K562 (cell line): ENCODE measurements at regions not wholly inside any gene's neighbourhood (a gene's known extent, or its start where the extent isn't known, plus 50 kb on each side); places are given as distances from the start of the nearest gene placed in this dataset.

Experiments
- ATAC-seq: fragments of 200-7000 bp; cut with Tn5 transposase; 3 replicates; pipeline ENCODE4 v1.9.1; 2020; ENCODE audit warnings: moderate library complexity
- BruUV-seq: library from RNA; stranded (reverse); fragments of 400-500 nt; replicated peaks from 2 replicates; lab custom pipeline; 2021; lab: Mats Ljungman, UMichigan
- CTCF ChIA-PET: fragments of 300-600 bp; formaldehyde crosslinking; extraction: SDS; loops from one replicate; lab custom pipeline; 2021; ENCODE audit warnings: low intra/inter-chr PET ratio; lab: Yijun Ruan, JAX
- POLR2A ChIA-PET: fragments of 300-600, 350-650 bp; sonication (Branson Sonifier 250); formaldehyde crosslinking; extraction: SDS; loops from one replicate; lab custom pipeline; 2021; ENCODE audit warnings: antibody characterized with exemption, inconsistent platforms; lab: Yijun Ruan, JAX
- DNase-seq, 4 experiments: peaks; one replicate each; pipeline versions ENCODE4 v3.0.0 to v3.0.0-alpha.2; 2011 to 2018; ENCODE audit warnings: low spot score in 3 of 4, mixed read lengths in 3 of 4; ENCODE audit errors: extremely low read depth in 1 of 4
- FAIRE-seq: peaks from 2 replicates; lab custom pipeline; 2011; peaks lifted over from hg19 to GRCh38; lab: Jason Lieb, UNC
- H2AFZ ChIP-seq: 2 replicates; pipeline ENCODE4 v1.6.0; 2011; ENCODE audit warnings: low read depth, low read length, control low read depth, inconsistent platforms
- H3K27ac ChIP-seq: fragments of 200-600 bp; 3 replicates; pipeline ENCODE4 v1.8.0; 2011; ENCODE audit warnings: low read depth, mild to moderate bottlenecking, control low read depth, inconsistent platforms, low read length, moderate library complexity, mixed read lengths; ENCODE audit errors: extremely low read depth
- H3K27me3 ChIP-seq, 2 experiments: fragments of 300-600 bp in 1 of 2; 2 replicates in 1 of 2; 3 replicates in 1 of 2; pipeline versions ENCODE4 v1.6.0 to v1.8.0; 2011; ENCODE audit warnings: inconsistent platforms in 2 of 2, low read length in 2 of 2, mild to moderate bottlenecking in 1 of 2, mixed read lengths in 1 of 2, moderate library complexity in 1 of 2; ENCODE audit not compliant: control insufficient read depth in 2 of 2, insufficient read depth in 2 of 2
- H3K36me3 ChIP-seq: fragments of 300-600 bp; 3 replicates; pipeline ENCODE4 v1.8.0; 2011; ENCODE audit warnings: mild to moderate bottlenecking, low read length, inconsistent platforms; ENCODE audit not compliant: control insufficient read depth, insufficient read depth
- H3K4me1 ChIP-seq, 2 experiments: fragments of 200-600 bp in 1 of 2; replicated peaks in 1 of 2; 2 replicates in 1 of 2; 3 replicates in 1 of 2; pipeline versions ENCODE4 v1.5.1 to v1.8.0; 2011; ENCODE audit warnings: inconsistent platforms in 2 of 2, low read length in 2 of 2, mild to moderate bottlenecking in 1 of 2, mixed read lengths in 1 of 2, moderate library complexity in 1 of 2; ENCODE audit not compliant: control insufficient read depth in 2 of 2, insufficient read depth in 2 of 2
- H3K4me2 ChIP-seq: 2 replicates; pipeline ENCODE4 v1.6.1; 2011; ENCODE audit warnings: low read length, control low read depth, inconsistent platforms, mixed read lengths; ENCODE audit not compliant: insufficient read depth
- H3K4me3 ChIP-seq: fragments of 200-600 bp; sonication (generic), shearing (Covaris generic); 2 replicates; pipeline ENCODE4 v1.5.1; 2016; ENCODE audit warnings: control low read depth, inconsistent platforms
- H3K79me2 ChIP-seq: fragments of 200-600 bp; 3 replicates; pipeline ENCODE4 v1.8.0; 2011; ENCODE audit warnings: low read length, inconsistent platforms; ENCODE audit not compliant: control insufficient read depth, insufficient read depth
- H3K9ac ChIP-seq, 2 experiments: 2 replicates each; pipeline versions ENCODE4 v1.6.0 to v1.6.1; 2011; ENCODE audit warnings: low read depth in 2 of 2, low read length in 2 of 2, control low read depth in 1 of 2, inconsistent platforms in 1 of 2, mild to moderate bottlenecking in 1 of 2, mixed read lengths in 1 of 2; ENCODE audit not compliant: insufficient read depth in 1 of 2
- H3K9me1 ChIP-seq: one replicate; pipeline ENCODE4 v1.6.0; 2011; ENCODE audit warnings: inconsistent platforms, mild to moderate bottlenecking, low read length, moderate library complexity; ENCODE audit not compliant: control insufficient read depth, insufficient read depth
- H3K9me3 ChIP-seq: replicated peaks from 2 replicates; pipeline ENCODE4 v1.5.1; 2011; ENCODE audit warnings: low read depth, low read length, inconsistent platforms; ENCODE audit not compliant: control insufficient read depth, insufficient read depth
- H4K20me1 ChIP-seq: replicated peaks from 2 replicates; pipeline ENCODE4 v1.6.1; 2011; ENCODE audit warnings: low read length, inconsistent platforms, mixed read lengths; ENCODE audit not compliant: control insufficient read depth, insufficient read depth
- ARID4B ChIP-seq: sonication (generic); formaldehyde crosslinking; IDR thresholded peaks from 2 replicates; pipeline ENCODE4 v1.8.0; 2022; ENCODE audit warnings: mild to moderate bottlenecking, missing genetic modification reagents
- BHLHE40 ChIP-seq: IDR thresholded peaks from 2 replicates; pipeline ENCODE4 v1.6.1; 2011; ENCODE audit warnings: low read length, improper control_type of control experiment
- BRD9 ChIP-seq: fragments of 450-650 bp; IDR thresholded peaks from 2 replicates; pipeline ENCODE4 v1.6.1; 2018; ENCODE audit warnings: low read depth; ENCODE audit not compliant: partially characterized antibody
- EHMT2 ChIP-seq: fragments of 450-650 bp; IDR thresholded peaks from 2 replicates; pipeline ENCODE4 v1.6.1; 2018; ENCODE audit warnings: antibody characterized with exemption
- FOXP1 ChIP-seq: sonication (generic); formaldehyde crosslinking; IDR thresholded peaks from 2 replicates; pipeline ENCODE4 v1.8.0; 2022; ENCODE audit warnings: mild to moderate bottlenecking, missing genetic modification reagents
- HBP1 ChIP-seq: fragments of 450-650 bp; formaldehyde crosslinking; IDR thresholded peaks from 2 replicates; pipeline ENCODE4 v1.4.0; 2022; ENCODE audit warnings: missing genetic modification characterization
- MCM5 ChIP-seq: fragments of 450-650 bp; IDR thresholded peaks from 2 replicates; pipeline ENCODE4 v1.6.1; 2016; ENCODE audit warnings: low read depth
- NFYB ChIP-seq: IDR thresholded peaks from 2 replicates; pipeline ENCODE4 v1.6.1; 2011; ENCODE audit warnings: mild to moderate bottlenecking, moderate library complexity; ENCODE audit not compliant: insufficient read length; ENCODE audit errors: extremely low read depth
- PTBP1 ChIP-seq: fragments of 200-400 bp; formaldehyde crosslinking; IDR thresholded peaks from 2 replicates; pipeline ENCODE4 v1.6.1; 2017; ENCODE audit warnings: low read depth, low read length
- PURB ChIP-seq: sonication (generic); formaldehyde crosslinking; IDR thresholded peaks from 2 replicates; pipeline ENCODE4 v1.9.0; 2021; ENCODE audit warnings: low read depth, mild to moderate bottlenecking, missing genetic modification reagents
- SMARCE1 ChIP-seq: fragments of 450-650 bp; IDR thresholded peaks from 2 replicates; pipeline ENCODE4 v1.7.1; 2016; ENCODE audit warnings: mild to moderate bottlenecking
- SNIP1 ChIP-seq: fragments of 450-650 bp; IDR thresholded peaks from 2 replicates; pipeline ENCODE4 v1.7.1; 2017; ENCODE audit warnings: low read depth, mild to moderate bottlenecking
- SPI1 ChIP-seq: IDR thresholded peaks from 2 replicates; pipeline ENCODE4 v1.6.1; 2011; ENCODE audit warnings: low read depth, low read length, control low read depth, borderline replicate concordance
- TAF1 ChIP-seq: IDR thresholded peaks from 2 replicates; pipeline ENCODE4 v1.6.1; 2011; ENCODE audit warnings: mild to moderate bottlenecking, low read length, moderate library complexity; ENCODE audit not compliant: insufficient read depth, control insufficient read depth, severe bottlenecking; ENCODE audit errors: extremely low read depth
- ZBTB26 ChIP-seq: fragments of 450-650 bp; formaldehyde crosslinking; IDR thresholded peaks from 2 replicates; pipeline ENCODE4 v1.4.0; 2022; ENCODE audit warnings: missing genetic modification characterization
- ZEB2 ChIP-seq: fragments of 450-650 bp; IDR thresholded peaks from 2 replicates; pipeline ENCODE4 v1.6.1; 2016
- ZNF347 ChIP-seq: fragments of 450-650 bp; formaldehyde crosslinking; IDR thresholded peaks from 2 replicates; pipeline ENCODE4 v1.4.0; 2020; ENCODE audit warnings: low read depth, mild to moderate bottlenecking, moderate library complexity
- WGBS: fragments of 100-300 bp; shearing (Covaris generic); methylation state at CpG from one replicate; pipeline ENCODE4 v1.1.6; 2016; ENCODE audit warnings: low coverage, mixed read lengths; ENCODE audit not compliant: insufficient coverage; ENCODE audit errors: missing lambda C conversion rate; 5-methylcytosine and 5-hydroxymethylcytosine counted together
- in situ Hi-C: fragments of 300-500 bp; cut with MboI; formaldehyde crosslinking; loops from 4 replicates; pipeline ENCODE4 v1.15.0; 2018; ENCODE audit warnings: inconsistent platforms, mixed read lengths
- intact Hi-C: fragments of 100-400 bp; cut with micrococcal nuclease; formaldehyde crosslinking; loops from 2 replicates; pipeline ENCODE4 v1.14.2; 2022

GRCh38 chr3:161426758-161427157 lies 55.4 kb upstream of the SPTSSB start:
- no peak overlapping the region for H3K27ac ChIP-seq
- H3K9me3 ChIP-seq: no peaks in the 10 kb centered on the region
- H3K79me2 ChIP-seq: no peaks in the 10 kb centered on the region
- H4K20me1 ChIP-seq: no peaks in the 10 kb centered on the region
- DNase-seq: no peak
- H3K27me3 ChIP-seq: no peaks in the 10 kb centered on the region
- no peak overlapping the region for H3K4me3 ChIP-seq
- POLR2A ChIA-PET: interaction anchor here (0.7 kb wide), 1 partner anchor 467 kb away, joined by 3 read pairs; no protein-coding TSS in a partner anchor
- CTCF ChIA-PET: no interaction called here
- no peak for FAIRE-seq
- no peak for ATAC-seq
- in situ Hi-C loops (no loop called here), intact Hi-C loops (no loop called here)
- 0% methylated on average over 4 of the region's 4 CpGs for WGBS
- no peak overlapping the region for H2AFZ ChIP-seq
- no peaks in the 10 kb centered on the region for H3K36me3 ChIP-seq
- H3K9me1 ChIP-seq: no peaks in the 10 kb centered on the region
- no peak overlapping the region for H3K4me2 ChIP-seq
- H3K4me1 ChIP-seq: no peaks in the 10 kb centered on the region
- BruUV-seq: no TSS peak
- no peak for TF ChIP-seq FOXP1 (CRISPR knock-in tag)
- no peak for TF ChIP-seq EHMT2
- no peak for TF ChIP-seq NFYB
- no peak for TF ChIP-seq ZBTB26 (CRISPR knock-in tag)
- TF ChIP-seq BRD9: no peak
- no peak for TF ChIP-seq PTBP1
- no peak for TF ChIP-seq PURB (CRISPR knock-in tag)
- TF ChIP-seq BHLHE40: no peak
- no peak for TF ChIP-seq ZEB2
- TF ChIP-seq SNIP1: no peak
- no peak for TF ChIP-seq MCM5
- TF ChIP-seq HBP1 (CRISPR knock-in tag): no peak
- no peak for TF ChIP-seq TAF1
- no peak for TF ChIP-seq SPI1
- TF ChIP-seq SMARCE1: no peak
- TF ChIP-seq ARID4B (CRISPR knock-in tag): no peak
- no peak for TF ChIP-seq ZNF347
- TF ChIP-seq, all 486 proteins: peak for 0
- no peak overlapping the region for H3K9ac ChIP-seq
